Neural progenitor cell (in vitro differentiated cells): ENCODE measurements at regions not wholly inside any gene's neighbourhood (a gene's known extent, or its start where the extent isn't known, plus 50 kb on each side); places are given as distances from the start of the nearest gene placed in this dataset.

Experiments
- CTCF ChIP-seq: fragments of 200-600 bp; sonication (generic); IDR thresholded peaks from 2 replicates; pipeline ENCODE4 v1.5.1; 2017; ENCODE audit warnings: antibody characterized with exemption, mild to moderate bottlenecking
- EZH2 ChIP-seq: fragments of 200-600 bp; sonication (generic); IDR thresholded peaks from 2 replicates; pipeline ENCODE4 v1.6.1; 2017; ENCODE audit warnings: antibody characterized with exemption, mild to moderate bottlenecking, moderate library complexity
- EZH2phosphoT487 ChIP-seq: fragments of 200-600 bp; sonication (generic); IDR thresholded peaks from 2 replicates; pipeline ENCODE4 v1.6.1; 2017; ENCODE audit warnings: antibody characterized with exemption

GRCh38 chr14:45877981-45878380 is 625.0 kb upstream of the MIS18BP1 start:
- TF ChIP-seq CTCF: no peak
- TF ChIP-seq EZH2: no peak
- no peak for TF ChIP-seq EZH2phosphoT487
